RWPE2 (cell line): ENCODE measurements at regions not wholly inside any gene's neighbourhood (a gene's known extent, or its start where the extent isn't known, plus 50 kb on each side); places are given as distances from the start of the nearest gene placed in this dataset.

Experiments
- ATAC-seq: fragments of 200-7000 bp; cut with Tn5 transposase; 3 replicates; pipeline ENCODE4 v1.9.1; 2021; ENCODE audit warnings: low read depth
- DNase-seq: peaks from one replicate; pipeline ENCODE4 v3.0.0-alpha.2; 2020; ENCODE audit warnings: low spot score
- H3K27ac ChIP-seq: fragments of 450-650 bp; 2 replicates; pipeline ENCODE4 v1.5.1; 2017; ENCODE audit warnings: mild to moderate bottlenecking; ENCODE audit not compliant: poor library complexity, severe bottlenecking
- H3K27me3 ChIP-seq: fragments of 250-450 bp; sonication (Bioruptor Pico); 2 replicates; pipeline ENCODE4 v1.5.1; 2021; ENCODE audit warnings: mild to moderate bottlenecking, moderate library complexity; ENCODE audit not compliant: insufficient read depth, poor library complexity, severe bottlenecking
- H3K36me3 ChIP-seq: fragments of 250-450 bp; sonication (Bioruptor Pico); 2 replicates; pipeline ENCODE4 v1.5.1; 2020; ENCODE audit warnings: low read depth, mild to moderate bottlenecking, moderate library complexity
- H3K4me1 ChIP-seq: fragments of 250-450 bp; sonication (Bioruptor Pico); 2 replicates; pipeline ENCODE4 v1.5.1; 2021; ENCODE audit warnings: mild to moderate bottlenecking, moderate library complexity; ENCODE audit not compliant: insufficient read depth, poor library complexity, severe bottlenecking
- H3K4me3 ChIP-seq: fragments of 250-450 bp; sonication (Bioruptor Pico); 2 replicates; pipeline ENCODE4 v1.5.1; 2021; ENCODE audit warnings: mild to moderate bottlenecking, moderate library complexity; ENCODE audit not compliant: severe bottlenecking
- H3K9me3 ChIP-seq: fragments of 250-450 bp; sonication (Bioruptor Pico); 2 replicates; pipeline ENCODE4 v1.5.1; 2021; ENCODE audit warnings: mild to moderate bottlenecking, moderate library complexity; ENCODE audit not compliant: severe bottlenecking
- TF ChIP-seq, protein P1 (sequence below): fragments of 450-650 bp; IDR thresholded peaks from one replicate; pipeline ENCODE4 v1.5.1; 2017; ENCODE audit warnings: mild to moderate bottlenecking, moderate library complexity; ENCODE audit not compliant: poor library complexity, severe bottlenecking

DNA sequence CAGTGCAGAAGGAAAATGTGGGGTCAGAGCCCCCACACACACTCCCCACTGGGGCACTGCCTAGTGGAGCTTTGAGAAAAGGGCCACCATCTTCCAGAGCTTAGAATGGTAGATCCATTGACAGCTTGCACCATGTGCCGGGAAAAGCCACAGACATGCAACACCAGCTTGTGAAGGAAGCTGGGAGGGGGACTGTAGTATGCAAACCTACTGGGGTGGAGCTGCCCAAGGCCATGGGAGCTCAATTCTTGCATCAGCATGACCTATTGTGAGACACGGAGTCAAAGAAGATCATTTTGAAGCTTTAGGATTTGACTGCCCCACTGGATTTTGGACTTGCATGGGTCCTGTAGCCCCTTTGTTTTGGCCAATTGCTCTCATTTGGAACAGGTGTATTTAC lies 142.8 kb upstream of the ARHGEF9 start:
- no peak overlapping the region for H3K27ac ChIP-seq
- TF ChIP-seq, protein P1, sequence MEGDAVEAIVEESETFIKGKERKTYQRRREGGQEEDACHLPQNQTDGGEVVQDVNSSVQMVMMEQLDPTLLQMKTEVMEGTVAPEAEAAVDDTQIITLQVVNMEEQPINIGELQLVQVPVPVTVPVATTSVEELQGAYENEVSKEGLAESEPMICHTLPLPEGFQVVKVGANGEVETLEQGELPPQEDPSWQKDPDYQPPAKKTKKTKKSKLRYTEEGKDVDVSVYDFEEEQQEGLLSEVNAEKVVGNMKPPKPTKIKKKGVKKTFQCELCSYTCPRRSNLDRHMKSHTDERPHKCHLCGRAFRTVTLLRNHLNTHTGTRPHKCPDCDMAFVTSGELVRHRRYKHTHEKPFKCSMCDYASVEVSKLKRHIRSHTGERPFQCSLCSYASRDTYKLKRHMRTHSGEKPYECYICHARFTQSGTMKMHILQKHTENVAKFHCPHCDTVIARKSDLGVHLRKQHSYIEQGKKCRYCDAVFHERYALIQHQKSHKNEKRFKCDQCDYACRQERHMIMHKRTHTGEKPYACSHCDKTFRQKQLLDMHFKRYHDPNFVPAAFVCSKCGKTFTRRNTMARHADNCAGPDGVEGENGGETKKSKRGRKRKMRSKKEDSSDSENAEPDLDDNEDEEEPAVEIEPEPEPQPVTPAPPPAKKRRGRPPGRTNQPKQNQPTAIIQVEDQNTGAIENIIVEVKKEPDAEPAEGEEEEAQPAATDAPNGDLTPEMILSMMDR = no peak
- no peak overlapping the region for H3K4me3 ChIP-seq
- H3K36me3 ChIP-seq = no peaks in the 10 kb centered on the region
- DNase-seq = no peak
- H3K27me3 ChIP-seq = no peaks in the 10 kb centered on the region
- no peak for ATAC-seq
- H3K9me3 ChIP-seq = no peaks in the 10 kb centered on the region
- H3K4me1 ChIP-seq = no peaks in the 10 kb centered on the region

DNA sequence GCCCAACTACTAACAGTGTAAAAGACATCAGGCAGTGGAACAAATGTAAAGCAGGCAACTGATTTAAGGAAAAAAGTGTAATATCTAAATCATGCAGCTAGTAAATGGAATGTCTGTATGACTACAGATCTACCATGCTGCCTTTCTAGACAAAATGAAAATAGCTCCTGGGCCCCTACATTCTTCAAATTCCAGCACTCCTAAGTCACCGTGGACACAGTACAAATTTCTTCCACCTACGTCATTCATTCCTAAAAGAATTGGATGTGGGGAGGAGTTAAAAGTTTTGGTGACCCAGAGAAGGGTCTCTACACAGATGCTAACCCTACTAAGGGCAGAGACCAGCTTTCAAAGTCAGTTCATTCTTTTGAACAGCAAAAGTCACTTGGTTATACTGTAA lies 137.2 kb upstream of the ARHGEF9 start:
- DNase-seq (no peak), ATAC-seq (peak; percentile 79)
- TF ChIP-seq, protein P1 = no peak
- Histone ChIP-seq H3K4me3 (no peak overlapping the region), H3K4me1 (no peaks in the 10 kb centered on the region), H3K9me3 (no peaks in the 10 kb centered on the region), H3K27me3 (no peaks in the 10 kb centered on the region), H3K36me3 (no peaks in the 10 kb centered on the region), H3K27ac (peak overlapping the region; percentile 50)

DNA sequence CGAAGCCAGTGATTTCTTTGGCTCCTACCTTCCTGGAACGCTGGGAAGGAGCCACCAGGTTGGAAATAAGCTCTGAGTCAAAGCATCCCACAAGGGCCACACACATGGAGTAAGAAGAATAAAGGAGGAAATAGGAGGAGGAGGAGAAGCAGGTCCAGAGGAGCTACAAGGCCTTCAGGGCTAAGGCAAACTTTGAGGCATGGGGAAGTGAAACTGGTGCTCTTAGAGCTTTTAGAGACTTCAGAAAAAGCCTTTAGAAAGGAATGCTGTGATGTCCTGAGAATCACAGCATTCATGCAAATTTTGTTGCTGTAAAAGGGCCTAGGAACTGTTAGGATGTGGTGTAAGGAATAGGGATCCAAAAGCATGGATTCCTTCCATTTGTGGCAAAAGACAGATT lies 135.9 kb upstream of the ARHGEF9 start:
- no peak overlapping the region for H3K27ac ChIP-seq
- H3K4me1 ChIP-seq = no peaks in the 10 kb centered on the region
- no peaks in the 10 kb centered on the region for H3K9me3 ChIP-seq
- H3K36me3 ChIP-seq = no peaks in the 10 kb centered on the region
- no peak overlapping the region for H3K4me3 ChIP-seq
- TF ChIP-seq, protein P1 = no peak
- DNase-seq (no peak), ATAC-seq (no peak)
- H3K27me3 ChIP-seq = no peaks in the 10 kb centered on the region

DNA sequence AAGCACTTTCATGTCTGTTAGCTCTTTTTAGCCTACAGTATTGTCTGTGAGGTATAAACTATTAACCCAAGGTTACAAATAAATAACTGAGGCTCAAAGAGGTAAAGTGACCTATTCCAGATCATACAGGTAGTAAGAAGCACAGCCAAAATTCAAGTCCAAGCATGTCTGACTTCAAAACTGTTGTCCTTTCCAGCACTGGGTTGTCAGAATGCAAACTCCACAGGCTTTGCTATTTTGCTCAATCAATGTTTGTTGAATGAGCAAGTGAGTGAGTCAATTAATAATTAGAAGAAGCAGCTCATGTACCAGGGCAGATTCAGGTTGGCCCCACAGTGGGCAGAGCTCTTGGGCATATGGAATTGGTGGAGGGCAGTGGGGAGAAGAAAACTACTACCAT lies 134.1 kb upstream of the ARHGEF9 start:
- Histone ChIP-seq H3K9me3 (no peaks in the 10 kb centered on the region), H3K4me1 (no peaks in the 10 kb centered on the region), H3K27me3 (no peaks in the 10 kb centered on the region), H3K4me3 (no peak overlapping the region), H3K27ac (no peak overlapping the region), H3K36me3 (no peaks in the 10 kb centered on the region)
- no peak for ATAC-seq
- TF ChIP-seq, protein P1 = no peak
- no peak for DNase-seq

DNA sequence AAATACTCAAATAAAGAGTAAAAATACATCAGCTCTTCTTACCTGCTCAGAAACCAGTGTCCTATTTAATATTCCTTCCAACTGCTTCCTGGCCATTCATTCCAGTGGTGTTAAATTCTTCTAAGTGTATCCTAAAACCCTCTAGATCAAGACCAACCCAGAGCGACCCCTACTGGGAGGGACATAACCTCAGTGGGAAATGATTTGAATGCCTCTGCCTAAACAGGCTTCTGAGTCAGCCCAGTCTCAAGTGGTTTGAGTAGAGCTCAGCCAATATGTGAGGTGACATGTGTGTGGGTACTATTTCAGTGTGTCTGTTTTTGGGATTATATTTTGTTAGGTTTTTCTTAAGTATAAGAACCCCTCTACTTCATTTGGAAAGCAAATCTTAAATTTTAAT lies 133.6 kb upstream of the ARHGEF9 start:
- TF ChIP-seq, protein P1 = no peak

More for the DNA sequence above, 133.6 kb upstream of the ARHGEF9 start:
- no peaks in the 10 kb centered on the region for H3K27me3 ChIP-seq
- H3K36me3 ChIP-seq = no peaks in the 10 kb centered on the region
- no peak overlapping the region for H3K27ac ChIP-seq
- ATAC-seq (no peak), DNase-seq (no peak)
- H3K4me3 ChIP-seq = no peak overlapping the region
- H3K9me3 ChIP-seq = no peaks in the 10 kb centered on the region
- H3K4me1 ChIP-seq = no peaks in the 10 kb centered on the region
